HEK293T (cell line): ENCODE measurements at regions not wholly inside any gene's neighbourhood (a gene's known extent, or its start where the extent isn't known, plus 50 kb on each side); places are given as distances from the start of the nearest gene placed in this dataset.

Experiments used
- CTCF ChIA-PET: fragments of 350-600 bp; formaldehyde crosslinking; extraction: SDS; loops from one replicate; lab custom pipeline; 2021; ENCODE audit warnings: antibody characterized with exemption, inconsistent platforms; lab: Yijun Ruan, JAX
- POLR2A ChIA-PET: fragments of 350-600 bp; formaldehyde crosslinking; extraction: SDS; loops from one replicate; lab custom pipeline; 2020; ENCODE audit warnings: antibody characterized with exemption, inconsistent platforms; lab: Yijun Ruan, JAX
- DNase-seq: peaks from one replicate; pipeline ENCODE4 v3.0.0; 2012; ENCODE audit warnings: mixed read lengths; ENCODE audit errors: extremely low spot score
- ARNT ChIP-seq: fragments of 450-650 bp; IDR thresholded peaks from 2 replicates; pipeline ENCODE4 v1.6.1; 2017; ENCODE audit warnings: mild to moderate bottlenecking
- BHLHE40 ChIP-seq: fragments of 450-650 bp; IDR thresholded peaks from 2 replicates; pipeline ENCODE4 v1.6.1; 2016; ENCODE audit warnings: mild to moderate bottlenecking, moderate library complexity, borderline replicate concordance
- CTBP1 ChIP-seq: fragments of 450-650 bp; IDR thresholded peaks from 2 replicates; pipeline ENCODE4 v1.6.1; 2016; ENCODE audit warnings: borderline replicate concordance
- ELF4 ChIP-seq: fragments of 450-650 bp; IDR thresholded peaks from 2 replicates; pipeline ENCODE4 v1.6.1; 2017; ENCODE audit warnings: antibody characterized with exemption
- FOXA1 ChIP-seq: fragments of 450-650 bp; IDR thresholded peaks from 2 replicates; pipeline ENCODE4 v1.6.1; 2016; ENCODE audit warnings: mild to moderate bottlenecking
- FOXK2 ChIP-seq: fragments of 450-650 bp; IDR thresholded peaks from 2 replicates; pipeline ENCODE4 v1.6.1; 2016; ENCODE audit warnings: mild to moderate bottlenecking
- FOXM1 ChIP-seq: fragments of 450-650 bp; IDR thresholded peaks from 2 replicates; pipeline ENCODE4 v1.6.1; 2017; ENCODE audit warnings: mild to moderate bottlenecking, borderline replicate concordance
- HDGF ChIP-seq: fragments of 450-650 bp; IDR thresholded peaks from 2 replicates; pipeline ENCODE4 v1.6.1; 2017; ENCODE audit warnings: antibody characterized with exemption, borderline replicate concordance
- L3MBTL2 ChIP-seq: fragments of 450-650 bp; conservative IDR thresholded peaks from 2 replicates; pipeline ENCODE4 v1.6.1; 2016; ENCODE audit warnings: mild to moderate bottlenecking
- LEF1 ChIP-seq: fragments of 450-650 bp; IDR thresholded peaks from 2 replicates; pipeline ENCODE4 v1.6.1; 2017; ENCODE audit warnings: mild to moderate bottlenecking, borderline replicate concordance
- NFRKB ChIP-seq: fragments of 450-650 bp; IDR thresholded peaks from 2 replicates; pipeline ENCODE4 v1.6.1; 2016; ENCODE audit warnings: mild to moderate bottlenecking, moderate library complexity
- SP1 ChIP-seq: fragments of 450-650 bp; IDR thresholded peaks from 2 replicates; pipeline ENCODE4 v1.6.1; 2017
- SUZ12 ChIP-seq: fragments of 450-650 bp; IDR thresholded peaks from 2 replicates; pipeline ENCODE4 v1.6.1; 2016; ENCODE audit warnings: mild to moderate bottlenecking
- TARDBP ChIP-seq: fragments of 450-650 bp; IDR thresholded peaks from 2 replicates; pipeline ENCODE4 v1.6.1; 2016
- ZNF384 ChIP-seq: fragments of 450-650 bp; IDR thresholded peaks from 2 replicates; pipeline ENCODE4 v1.6.1; 2016
- TF ChIP-seq, protein P1 (sequence below): fragments of 450-650 bp; IDR thresholded peaks from 2 replicates; pipeline ENCODE4 v1.6.1; 2016

GRCh38 chr9:117464941-117465616 is 50.2 kb upstream of the ASTN2 start:
- ChIA-PET POLR2A (no interaction called here), CTCF (no interaction called here)
- no peak for DNase-seq
- TF ChIP-seq FOXK2: no peak
- no peak for TF ChIP-seq ZNF384
- TF ChIP-seq LEF1: no peak
- no peak for TF ChIP-seq NFRKB
- TF ChIP-seq, protein P1, sequence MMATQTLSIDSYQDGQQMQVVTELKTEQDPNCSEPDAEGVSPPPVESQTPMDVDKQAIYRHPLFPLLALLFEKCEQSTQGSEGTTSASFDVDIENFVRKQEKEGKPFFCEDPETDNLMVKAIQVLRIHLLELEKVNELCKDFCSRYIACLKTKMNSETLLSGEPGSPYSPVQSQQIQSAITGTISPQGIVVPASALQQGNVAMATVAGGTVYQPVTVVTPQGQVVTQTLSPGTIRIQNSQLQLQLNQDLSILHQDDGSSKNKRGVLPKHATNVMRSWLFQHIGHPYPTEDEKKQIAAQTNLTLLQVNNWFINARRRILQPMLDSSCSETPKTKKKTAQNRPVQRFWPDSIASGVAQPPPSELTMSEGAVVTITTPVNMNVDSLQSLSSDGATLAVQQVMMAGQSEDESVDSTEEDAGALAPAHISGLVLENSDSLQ: no peak
- TF ChIP-seq L3MBTL2: no peak
- TF ChIP-seq TARDBP: no peak
- TF ChIP-seq ARNT: no peak
- no peak for TF ChIP-seq BHLHE40
- no peak for TF ChIP-seq FOXA1
- TF ChIP-seq CTBP1: no peak
- no peak for TF ChIP-seq HDGF
- TF ChIP-seq SP1: no peak
- TF ChIP-seq ELF4: no peak
- TF ChIP-seq FOXM1: no peak
- no peak for TF ChIP-seq SUZ12
